Liver (tissue), 3 donors: ENCODE measurements at regions not wholly inside any gene's neighbourhood (a gene's known extent, or its start where the extent isn't known, plus 50 kb on each side); places are given as distances from the start of the nearest gene placed in this dataset.

Experiments used
- ATF3 ChIP-seq: IDR thresholded peaks from 2 replicates; pipeline ENCODE4 v1.6.1; 2016; ENCODE audit warnings: antibody characterized with exemption
- FOXA2 ChIP-seq: IDR thresholded peaks from 2 replicates; pipeline ENCODE4 v1.6.1; 2016; ENCODE audit warnings: antibody characterized with exemption
- MAX ChIP-seq: IDR thresholded peaks from 2 replicates; pipeline ENCODE4 v1.6.1; 2016; ENCODE audit warnings: antibody characterized with exemption
- RAD21 ChIP-seq, 2 donors: IDR thresholded peaks; 2 replicates each; pipeline ENCODE4 v1.6.1; 2016; ENCODE audit warnings: antibody characterized with exemption in 2 of 2, mild to moderate bottlenecking in 2 of 2
- REST ChIP-seq: IDR thresholded peaks from 2 replicates; pipeline ENCODE4 v1.6.1; 2016; ENCODE audit warnings: antibody characterized with exemption, mild to moderate bottlenecking
- TAF1 ChIP-seq: conservative IDR thresholded peaks from 2 replicates; pipeline ENCODE4 v1.6.1; 2016; ENCODE audit warnings: antibody characterized with exemption, mild to moderate bottlenecking
- YY1 ChIP-seq: IDR thresholded peaks from 2 replicates; pipeline ENCODE4 v1.6.1; 2016; ENCODE audit warnings: antibody characterized with exemption, mild to moderate bottlenecking
- TF ChIP-seq, protein P1 (sequence below): fragments of 150-350 bp; IDR thresholded peaks from 2 replicates; pipeline ENCODE4 v1.5.1; 2017; ENCODE audit warnings: improper control_type of control experiment, low read depth, low read length; ENCODE audit not compliant: missing input control
- donor health status: healthy.
- donor health status: healthy.

GRCh38 chr5:74017112-74017511, 391.1 kb downstream of the ARHGEF28 start:
- TF ChIP-seq, protein P1, sequence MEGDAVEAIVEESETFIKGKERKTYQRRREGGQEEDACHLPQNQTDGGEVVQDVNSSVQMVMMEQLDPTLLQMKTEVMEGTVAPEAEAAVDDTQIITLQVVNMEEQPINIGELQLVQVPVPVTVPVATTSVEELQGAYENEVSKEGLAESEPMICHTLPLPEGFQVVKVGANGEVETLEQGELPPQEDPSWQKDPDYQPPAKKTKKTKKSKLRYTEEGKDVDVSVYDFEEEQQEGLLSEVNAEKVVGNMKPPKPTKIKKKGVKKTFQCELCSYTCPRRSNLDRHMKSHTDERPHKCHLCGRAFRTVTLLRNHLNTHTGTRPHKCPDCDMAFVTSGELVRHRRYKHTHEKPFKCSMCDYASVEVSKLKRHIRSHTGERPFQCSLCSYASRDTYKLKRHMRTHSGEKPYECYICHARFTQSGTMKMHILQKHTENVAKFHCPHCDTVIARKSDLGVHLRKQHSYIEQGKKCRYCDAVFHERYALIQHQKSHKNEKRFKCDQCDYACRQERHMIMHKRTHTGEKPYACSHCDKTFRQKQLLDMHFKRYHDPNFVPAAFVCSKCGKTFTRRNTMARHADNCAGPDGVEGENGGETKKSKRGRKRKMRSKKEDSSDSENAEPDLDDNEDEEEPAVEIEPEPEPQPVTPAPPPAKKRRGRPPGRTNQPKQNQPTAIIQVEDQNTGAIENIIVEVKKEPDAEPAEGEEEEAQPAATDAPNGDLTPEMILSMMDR: no peak
- TF ChIP-seq RAD21 (IDR thresholded peaks at IDR 0.05) (no peak), REST (no peak), YY1 (no peak), ATF3 (no peak), FOXA2 (no peak), MAX (no peak), TAF1 (no peak)
